ENCODE measurements at regions not wholly inside any gene's neighbourhood (a gene's known extent, or its start where the extent isn't known, plus 50 kb on each side); places are given as distances from the start of the nearest gene placed in this dataset.

DNA sequence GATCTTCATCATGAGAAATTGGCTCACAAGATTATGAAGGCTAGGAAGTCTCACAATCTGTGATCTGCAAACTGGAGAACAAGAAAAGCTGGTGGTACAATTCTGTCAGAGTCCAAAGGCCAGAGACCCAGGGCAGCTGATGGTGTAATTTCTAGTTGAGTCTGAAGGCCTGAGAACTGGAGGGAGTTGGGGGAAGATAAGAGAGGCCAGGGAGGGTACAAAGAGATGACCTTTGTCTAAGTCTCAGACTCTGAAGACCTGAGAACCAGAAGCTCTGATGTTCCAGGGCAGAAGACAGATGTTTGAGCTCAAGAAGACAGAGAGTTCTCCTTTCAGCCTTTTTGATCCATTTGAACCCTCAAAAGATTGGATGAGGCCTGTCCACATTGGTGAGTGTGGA lies 280.6 kb downstream of the HDGFL1 start:
- Histone ChIP-seq H3K4me3 (no peak overlapping the region), H3K27me3 (replicated peaks) (no peaks in the 10 kb centered on the region), H3K9me3 (replicated peaks) (no peaks in the 10 kb centered on the region; the same call in 1 of the 2 replicates), H3K27ac (no peak overlapping the region), H3K4me1 (replicated peaks) (no peaks in the 10 kb centered on the region), H3K36me3 (no peaks in the 10 kb centered on the region)
- DNase-seq (ENCODE audit: low read depth in 1 of 2, low spot score in 2 of 2): no peak

GRCh38 chr6:22852101-22852500 lies 282.7 kb downstream of the HDGFL1 start:
- Histone ChIP-seq H3K4me1 (replicated peaks) (no peaks in the 10 kb centered on the region), H3K36me3 (no peaks in the 10 kb centered on the region), H3K9me3 (replicated peaks) (no peaks in the 10 kb centered on the region; the same call in 1 of the 2 replicates), H3K27me3 (replicated peaks) (no peaks in the 10 kb centered on the region), H3K27ac (no peak overlapping the region), H3K4me3 (no peak overlapping the region)
- DNase-seq (ENCODE audit: low read depth in 1 of 2, low spot score in 2 of 2): no peak

- no peaks in the 10 kb centered on the region for H3K36me3 ChIP-seq
- H3K27me3 ChIP-seq (replicated peaks): no peaks in the 10 kb centered on the region
- no peaks in the 10 kb centered on the region for H3K9me3 ChIP-seq (replicated peaks)
- no peak overlapping the region for H3K4me3 ChIP-seq
- DNase-seq (ENCODE audit: low read depth in 1 of 2, low spot score in 2 of 2): no peak
- H3K4me1 ChIP-seq (replicated peaks): peaks cover 16% of the 10 kb centered on the region
- H3K27ac ChIP-seq: no peak overlapping the region
These were observed 304.3 kb downstream of the HDGFL1 start for GRCh38 chr6:22873513-22874136.

- Histone ChIP-seq H3K27me3 (replicated peaks) (no peaks in the 10 kb centered on the region), H3K4me1 (replicated peaks) (peaks cover 35% of the 10 kb centered on the region), H3K4me3 (no peak overlapping the region), H3K27ac (no peak overlapping the region), H3K9me3 (replicated peaks) (no peaks in the 10 kb centered on the region), H3K36me3 (no peaks in the 10 kb centered on the region)
- DNase-seq (ENCODE audit: low read depth in 1 of 2, low spot score in 2 of 2): no peak
These were observed 306.5 kb downstream of the HDGFL1 start for GRCh38 chr6:22875845-22876244.

GRCh38 chr6:22878324-22878701 lies 308.9 kb downstream of the HDGFL1 start:
- Histone ChIP-seq H3K4me1 (replicated peaks) (peaks cover 46% of the 10 kb centered on the region), H3K27ac (peak overlapping the region; percentile 79)

GRCh38 chr6:22878706-22879105 lies 309.3 kb downstream of the HDGFL1 start:
- peak in 1 of 2 experiments; percentile 17 for DNase-seq (ENCODE audit: low read depth in 1 of 2, low spot score in 2 of 2)
- H3K4me3 ChIP-seq: no peak overlapping the region
- H3K36me3 ChIP-seq: no peaks in the 10 kb centered on the region
- no peaks in the 10 kb centered on the region for H3K9me3 ChIP-seq (replicated peaks)
- peaks cover 46% of the 10 kb centered on the region for H3K4me1 ChIP-seq (replicated peaks)
- H3K27ac ChIP-seq: peak overlapping the region; percentile 79
- H3K27me3 ChIP-seq (replicated peaks): no peaks in the 10 kb centered on the region

More at GRCh38 chr6:22878324-22878701, 308.9 kb downstream of the HDGFL1 start:
- Histone ChIP-seq H3K4me3 (no peak overlapping the region), H3K36me3 (no peaks in the 10 kb centered on the region), H3K27me3 (replicated peaks) (no peaks in the 10 kb centered on the region), H3K9me3 (replicated peaks) (no peaks in the 10 kb centered on the region)
- DNase-seq (ENCODE audit: low read depth in 1 of 2, low spot score in 2 of 2): no peak

- H3K27ac ChIP-seq: peak overlapping the region; percentile 89
- no peaks in the 10 kb centered on the region for H3K27me3 ChIP-seq (replicated peaks)
- peak; percentile 61 to 92 for DNase-seq (ENCODE audit: low read depth in 1 of 2, low spot score in 2 of 2)
- no peak overlapping the region for H3K4me3 ChIP-seq
- peaks cover 46% of the 10 kb centered on the region for H3K4me1 ChIP-seq (replicated peaks)
- no peaks in the 10 kb centered on the region for H3K9me3 ChIP-seq (replicated peaks)
- no peaks in the 10 kb centered on the region for H3K36me3 ChIP-seq
These were observed 311.5 kb downstream of the HDGFL1 start for GRCh38 chr6:22880686-22881433.

DNA sequence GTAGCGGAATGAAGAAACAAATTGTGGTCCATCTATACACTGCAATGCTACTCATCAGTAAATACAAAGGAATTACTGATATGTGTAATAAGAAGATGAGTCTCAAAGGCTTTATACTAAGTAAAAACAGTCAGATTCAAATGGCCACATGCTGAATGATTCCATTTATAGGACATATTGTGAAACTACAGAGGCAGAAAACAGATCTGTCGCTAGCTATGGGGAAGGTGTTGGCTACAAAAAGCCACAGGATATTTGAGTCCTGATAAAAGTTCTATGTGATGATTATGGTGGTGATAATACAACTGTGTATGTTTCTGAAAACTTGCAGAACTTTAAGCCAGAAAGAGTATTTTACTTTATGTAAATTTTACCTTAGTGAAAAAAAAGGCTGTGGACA lies 313.2 kb downstream of the HDGFL1 start:
- H3K27ac ChIP-seq: no peak overlapping the region

GRCh38 chr6:22883061-22883717 lies 313.8 kb downstream of the HDGFL1 start:
- Histone ChIP-seq H3K4me1 (replicated peaks) (peaks cover 37% of the 10 kb centered on the region), H3K27ac (no peak overlapping the region), H3K4me3 (no peak overlapping the region), H3K27me3 (replicated peaks) (no peaks in the 10 kb centered on the region), H3K36me3 (no peaks in the 10 kb centered on the region), H3K9me3 (replicated peaks) (no peaks in the 10 kb centered on the region)
- no peak for DNase-seq (ENCODE audit: low read depth in 1 of 2, low spot score in 2 of 2)

More for the DNA sequence above, 313.2 kb downstream of the HDGFL1 start:
- no peak overlapping the region for H3K4me3 ChIP-seq
- peaks cover 41% of the 10 kb centered on the region for H3K4me1 ChIP-seq (replicated peaks)
- no peaks in the 10 kb centered on the region for H3K9me3 ChIP-seq (replicated peaks)
- no peaks in the 10 kb centered on the region for H3K27me3 ChIP-seq (replicated peaks)
- H3K36me3 ChIP-seq: no peaks in the 10 kb centered on the region
- no peak for DNase-seq (ENCODE audit: low read depth in 1 of 2, low spot score in 2 of 2)

GRCh38 chr6:22884456-22884855 lies 315.1 kb downstream of the HDGFL1 start:
- Histone ChIP-seq H3K4me1 (replicated peaks) (peaks cover 26% of the 10 kb centered on the region), H3K4me3 (no peak overlapping the region), H3K36me3 (no peaks in the 10 kb centered on the region), H3K9me3 (replicated peaks) (no peaks in the 10 kb centered on the region), H3K27me3 (replicated peaks) (no peaks in the 10 kb centered on the region), H3K27ac (no peak overlapping the region)
- DNase-seq (ENCODE audit: low read depth in 1 of 2, low spot score in 2 of 2): no peak

- H3K9me3 ChIP-seq (replicated peaks): no peaks in the 10 kb centered on the region
- no peaks in the 10 kb centered on the region for H3K36me3 ChIP-seq
- H3K4me1 ChIP-seq (replicated peaks): peaks cover 7% of the 10 kb centered on the region
- no peaks in the 10 kb centered on the region for H3K27me3 ChIP-seq (replicated peaks)
- H3K27ac ChIP-seq: no peak overlapping the region
- H3K4me3 ChIP-seq: no peak overlapping the region
- DNase-seq (ENCODE audit: low read depth in 1 of 2, low spot score in 2 of 2): no peak
These were observed 317.6 kb downstream of the HDGFL1 start for GRCh38 chr6:22886650-22887581.

- Histone ChIP-seq H3K9me3 (replicated peaks) (no peaks in the 10 kb centered on the region), H3K27me3 (replicated peaks) (no peaks in the 10 kb centered on the region), H3K4me1 (replicated peaks) (peaks cover 17% of the 10 kb centered on the region), H3K4me3 (no peak overlapping the region), H3K27ac (no peak overlapping the region), H3K36me3 (no peaks in the 10 kb centered on the region)
- DNase-seq (ENCODE audit: low read depth in 1 of 2, low spot score in 2 of 2): no peak
These were observed 318.9 kb downstream of the HDGFL1 start for GRCh38 chr6:22888163-22888752.

- Histone ChIP-seq H3K4me1 (replicated peaks) (peaks cover 17% of the 10 kb centered on the region), H3K27me3 (replicated peaks) (no peaks in the 10 kb centered on the region), H3K27ac (peak overlapping the region; percentile 88), H3K36me3 (no peaks in the 10 kb centered on the region), H3K4me3 (no peak overlapping the region), H3K9me3 (replicated peaks) (no peaks in the 10 kb centered on the region)
- DNase-seq (ENCODE audit: low read depth in 1 of 2, low spot score in 2 of 2): no peak
These were observed 322.6 kb downstream of the HDGFL1 start for GRCh38 chr6:22891934-22892333.

All from SJSA1 (cell line).